MM.1S (cell line): ENCODE measurements at regions not wholly inside any gene's neighbourhood (a gene's known extent, or its start where the extent isn't known, plus 50 kb on each side); places are given as distances from the start of the nearest gene placed in this dataset.

Experiments
- DNase-seq: peaks from one replicate; pipeline ENCODE4 v3.0.0-alpha.2; 2015
- H2AFZ ChIP-seq: fragments of 300-600 bp; sonication (generic); 2 replicates; pipeline ENCODE4 v1.6.0; 2016; ENCODE audit warnings: antibody characterized with exemption, low read length
- H3F3A ChIP-seq: fragments of 300-600 bp; sonication (generic); 2 replicates; pipeline ENCODE4 v1.6.1; 2016; ENCODE audit warnings: mild to moderate bottlenecking, antibody characterized with exemption, low read length, moderate library complexity, mixed read lengths; ENCODE audit not compliant: insufficient read depth
- H3K27ac ChIP-seq: fragments of 300-600 bp; sonication (generic); 2 replicates; pipeline ENCODE4 v1.5.1; 2016; ENCODE audit warnings: mild to moderate bottlenecking, low read length
- H3K27me3 ChIP-seq: fragments of 300-600 bp; sonication (generic); replicated peaks from 2 replicates; pipeline ENCODE4 v1.6.0; 2016; ENCODE audit warnings: low read length; ENCODE audit not compliant: insufficient read depth
- H3K36me3 ChIP-seq: fragments of 300-600 bp; sonication (generic); replicated peaks from 2 replicates; pipeline ENCODE4 v1.6.1; 2016; ENCODE audit warnings: mild to moderate bottlenecking, low read length, mixed read lengths; ENCODE audit not compliant: insufficient read depth
- H3K4me1 ChIP-seq: fragments of 300-600 bp; sonication (generic); 2 replicates; pipeline ENCODE4 v1.6.1; 2016; ENCODE audit warnings: low read length, mixed read lengths
- H3K4me2 ChIP-seq: fragments of 300-600 bp; sonication (generic); 2 replicates; pipeline ENCODE4 v1.6.0; 2016; ENCODE audit warnings: low read depth, low read length
- H3K4me3 ChIP-seq: fragments of 300-600 bp; sonication (generic); 2 replicates; pipeline ENCODE4 v1.5.1; 2016; ENCODE audit warnings: low read length, mixed read lengths
- H3K79me2 ChIP-seq: fragments of 300-600 bp; sonication (generic); 2 replicates; pipeline ENCODE4 v1.6.1; 2016; ENCODE audit warnings: mixed run types, low read length, mixed read lengths
- H3K9ac ChIP-seq: fragments of 300-600 bp; sonication (generic); 2 replicates; pipeline ENCODE4 v1.6.1; 2016; ENCODE audit warnings: low read length, mixed read lengths
- H3K9me2 ChIP-seq: fragments of 300-600 bp; sonication (generic); replicated peaks from 2 replicates; pipeline ENCODE4 v1.6.1; 2016; ENCODE audit warnings: mild to moderate bottlenecking, low read length, mixed read lengths; ENCODE audit not compliant: insufficient read depth
- H3K9me3 ChIP-seq: fragments of 300-600 bp; sonication (generic); replicated peaks from 2 replicates; pipeline ENCODE4 v1.6.1; 2016; ENCODE audit warnings: mild to moderate bottlenecking, low read length, mixed read lengths; ENCODE audit not compliant: insufficient read depth
- H4K20me1 ChIP-seq: fragments of 300-600 bp; sonication (generic); 2 replicates; pipeline ENCODE4 v1.6.1; 2016; ENCODE audit warnings: mild to moderate bottlenecking, low read length, moderate library complexity, mixed read lengths; ENCODE audit not compliant: insufficient read depth
- CTCF ChIP-seq: fragments of 300-600 bp; sonication (generic); IDR thresholded peaks from 2 replicates; pipeline ENCODE4 v1.5.1; 2016; ENCODE audit warnings: antibody characterized with exemption, low read length, mixed read lengths
- EZH2 ChIP-seq: fragments of 300-600 bp; sonication (generic); optimal IDR thresholded peaks from 2 replicates; pipeline ENCODE3; 2017; ENCODE audit warnings: low read depth, mild to moderate bottlenecking, antibody characterized with exemption, low read length, mixed read lengths
- EZH2phosphoT487 ChIP-seq: fragments of 300-600 bp; sonication (generic); IDR thresholded peaks from 2 replicates; pipeline ENCODE4 v1.6.1; 2018; ENCODE audit warnings: antibody characterized with exemption, low read length

- DNase-seq: no peak
- no peaks in the 10 kb centered on the region for H3K9me3 ChIP-seq
- H4K20me1 ChIP-seq: no peaks in the 10 kb centered on the region
- H3K36me3 ChIP-seq: no peaks in the 10 kb centered on the region
- H3K79me2 ChIP-seq: no peaks in the 10 kb centered on the region
- TF ChIP-seq EZH2 (no peak), EZH2phosphoT487 (no peak), CTCF (no peak)
- no peak overlapping the region for H3K9ac ChIP-seq
- no peak overlapping the region for H3K4me3 ChIP-seq
- H3K4me1 ChIP-seq: no peaks in the 10 kb centered on the region
- no peaks in the 10 kb centered on the region for H3K9me2 ChIP-seq
- no peak overlapping the region for H2AFZ ChIP-seq
- H3K27me3 ChIP-seq: no peaks in the 10 kb centered on the region
- H3K27ac ChIP-seq: no peak overlapping the region
- no peak overlapping the region for H3K4me2 ChIP-seq
- H3F3A ChIP-seq: no peaks in the 10 kb centered on the region
Observed at GRCh38 chr5:66306844-66307315, 162.8 kb downstream of the SREK1 start.

- Histone ChIP-seq H3K4me1 (no peaks in the 10 kb centered on the region), H3K4me3 (no peak overlapping the region), H3K36me3 (no peaks in the 10 kb centered on the region), H3K27ac (no peak overlapping the region), H3F3A (no peaks in the 10 kb centered on the region), H3K4me2 (no peak overlapping the region), H3K9ac (no peak overlapping the region), H2AFZ (no peak overlapping the region), H3K27me3 (no peaks in the 10 kb centered on the region), H3K79me2 (no peaks in the 10 kb centered on the region), H4K20me1 (no peaks in the 10 kb centered on the region), H3K9me3 (no peaks in the 10 kb centered on the region), H3K9me2 (no peaks in the 10 kb centered on the region)
- DNase-seq: peak; percentile 69
- no peak for TF ChIP-seq EZH2
- TF ChIP-seq CTCF: peak; percentile 87
- no peak for TF ChIP-seq EZH2phosphoT487
Observed at GRCh38 chr5:66307647-66308241, 163.6 kb downstream of the SREK1 start.

- no peak for DNase-seq
- Histone ChIP-seq H3K79me2 (no peaks in the 10 kb centered on the region), H3F3A (no peaks in the 10 kb centered on the region), H3K9ac (no peak overlapping the region), H3K4me1 (no peaks in the 10 kb centered on the region), H3K9me2 (no peaks in the 10 kb centered on the region), H3K36me3 (no peaks in the 10 kb centered on the region), H3K27ac (no peak overlapping the region), H3K27me3 (no peaks in the 10 kb centered on the region), H4K20me1 (no peaks in the 10 kb centered on the region), H3K9me3 (no peaks in the 10 kb centered on the region), H3K4me2 (no peak overlapping the region), H2AFZ (no peak overlapping the region), H3K4me3 (no peak overlapping the region)
- no peak for TF ChIP-seq CTCF
- TF ChIP-seq EZH2: no peak
- TF ChIP-seq EZH2phosphoT487: no peak
Observed at GRCh38 chr5:66312266-66312665, 168.2 kb downstream of the SREK1 start.
